GM12878 (cell line): ENCODE measurements at regions not wholly inside any gene's neighbourhood (a gene's known extent, or its start where the extent isn't known, plus 50 kb on each side); places are given as distances from the start of the nearest gene placed in this dataset.

Source experiments
- CBX5 ChIP-seq: sonication (generic); IDR thresholded peaks from 2 replicates; pipeline ENCODE4 v1.6.1; 2016; ENCODE audit warnings: low read depth, moderate library complexity, mild to moderate bottlenecking, inconsistent platforms
- POLR2AphosphoS5 ChIP-seq: IDR thresholded peaks from 2 replicates; pipeline ENCODE4 v1.6.1; 2011; ENCODE audit warnings: mild to moderate bottlenecking, low read length, inconsistent platforms
- RCOR1 ChIP-seq: conservative IDR thresholded peaks from 2 replicates; pipeline ENCODE4 v1.6.1; 2012; ENCODE audit warnings: low read depth, low read length, improper control_type of control experiment
- RUNX3 ChIP-seq: IDR thresholded peaks from 2 replicates; pipeline ENCODE4 v1.6.1; 2012; ENCODE audit warnings: low read length, inconsistent platforms
- YBX1 ChIP-seq: fragments of 450-650 bp; IDR thresholded peaks from 2 replicates; pipeline ENCODE4 v1.6.1; 2016; ENCODE audit warnings: antibody characterized with exemption
- TF ChIP-seq, protein P1 (sequence below): IDR thresholded peaks from 2 replicates; pipeline ENCODE4 v1.6.1; 2012; ENCODE audit warnings: low read depth, low read length, improper control_type of control experiment

DNA sequence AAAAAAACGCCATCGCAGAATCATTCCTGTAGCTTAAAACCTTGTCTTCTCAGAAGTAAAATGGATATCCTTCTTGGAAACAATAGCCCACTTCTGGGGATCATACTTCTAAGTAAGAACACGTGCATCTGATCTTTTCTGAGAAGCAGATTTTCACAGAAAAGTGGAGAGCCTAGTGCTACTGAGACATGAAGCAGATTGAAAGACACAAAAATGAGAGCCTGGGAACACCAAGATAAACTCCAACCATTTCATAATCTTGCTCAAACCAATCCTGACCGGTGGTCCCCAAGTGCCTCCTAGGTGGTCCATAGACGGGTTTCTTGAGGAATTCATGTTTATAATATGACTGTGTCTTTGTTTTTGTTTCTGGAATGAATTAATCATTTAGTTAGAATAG lies 191.2 kb downstream of the IRS1 start:
- TF ChIP-seq POLR2AphosphoS5 (no peak), CBX5 (no peak), RUNX3 (no peak), YBX1 (no peak), RCOR1 (no peak)
- TF ChIP-seq, protein P1, sequence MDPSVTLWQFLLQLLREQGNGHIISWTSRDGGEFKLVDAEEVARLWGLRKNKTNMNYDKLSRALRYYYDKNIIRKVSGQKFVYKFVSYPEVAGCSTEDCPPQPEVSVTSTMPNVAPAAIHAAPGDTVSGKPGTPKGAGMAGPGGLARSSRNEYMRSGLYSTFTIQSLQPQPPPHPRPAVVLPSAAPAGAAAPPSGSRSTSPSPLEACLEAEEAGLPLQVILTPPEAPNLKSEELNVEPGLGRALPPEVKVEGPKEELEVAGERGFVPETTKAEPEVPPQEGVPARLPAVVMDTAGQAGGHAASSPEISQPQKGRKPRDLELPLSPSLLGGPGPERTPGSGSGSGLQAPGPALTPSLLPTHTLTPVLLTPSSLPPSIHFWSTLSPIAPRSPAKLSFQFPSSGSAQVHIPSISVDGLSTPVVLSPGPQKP: no peak
